Left colon (tissue), 2 donors: ENCODE measurements at regions not wholly inside any gene's neighbourhood (a gene's known extent, or its start where the extent isn't known, plus 50 kb on each side); places are given as distances from the start of the nearest gene placed in this dataset.

ENCODE experiments used
- ATAC-seq: fragments of 200-7000 bp; cut with Tn5 transposase; one replicate; pipeline ENCODE4 v1.9.1; 2020; ENCODE audit warnings: mild to moderate bottlenecking, moderate library complexity
- DNase-seq, 2 donors: peaks; one replicate each; pipeline ENCODE4 v3.0.0-alpha.2; 2020
- intact Hi-C, 2 donors: fragments of 100-400 bp; cut with DNase I in 1 of 2; cut with micrococcal nuclease in 1 of 2; formaldehyde crosslinking; loops; one replicate each; pipeline versions ENCODE4 v1.11.2 to v1.14.0; 2022; cut with DNase I, micrococcal nuclease
- donor health status: DM: no; HTN: no; CAD: no.
- donor health status: DM: yes; HTN: yes; CAD: no.

DNA sequence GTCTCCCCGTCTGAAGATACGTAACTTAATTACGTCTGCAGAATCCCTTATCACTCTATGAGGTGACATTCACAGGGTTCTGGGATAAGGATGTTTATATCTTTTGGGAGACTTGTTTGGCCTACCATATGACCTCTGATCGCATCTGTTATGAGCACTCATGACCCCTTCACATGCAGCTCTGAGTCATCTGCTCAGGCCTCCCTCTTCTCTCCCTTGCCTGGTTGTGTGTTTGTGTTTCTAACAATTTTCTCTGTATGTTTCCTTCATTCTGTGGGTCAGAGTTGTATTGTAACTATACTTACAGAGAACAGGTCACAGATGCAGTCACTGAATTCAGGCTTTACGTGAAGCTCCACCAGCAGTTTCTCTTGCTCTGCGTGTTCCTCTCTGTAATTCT is 330.6 kb downstream of the TENT4A start:
- intact Hi-C loops = no loop called here
- ATAC-seq (no peak), DNase-seq (no peak)

GRCh38 chr5:7047511-7048261 is 334.5 kb downstream of the TENT4A start:
- peak; percentile 100 for ATAC-seq

DNA sequence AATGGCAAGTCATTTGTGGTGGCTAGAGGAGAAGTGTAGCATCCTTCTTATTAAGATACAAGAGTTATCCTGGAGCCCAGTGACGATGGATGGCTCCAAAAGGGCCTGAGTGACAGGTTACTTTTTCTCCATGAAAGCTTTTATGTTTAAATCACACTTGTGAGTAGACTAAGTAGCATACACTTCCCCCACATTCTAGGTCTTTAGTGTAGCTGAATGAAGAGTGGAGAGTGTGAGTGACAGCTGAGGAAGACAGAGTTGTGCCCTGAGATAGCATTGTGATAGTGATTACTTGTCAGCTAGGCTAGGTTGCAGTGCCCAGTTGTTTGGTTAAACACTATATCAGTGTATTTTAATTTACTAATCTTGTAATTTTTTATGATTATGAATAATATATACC is 337.8 kb downstream of the TENT4A start:
- DNase-seq (no peak), ATAC-seq (no peak)
- intact Hi-C loops = no loop called here

More at GRCh38 chr5:7047511-7048261, 334.5 kb downstream of the TENT4A start:
- peak; percentile 41 to 45 for DNase-seq
- intact Hi-C loops = no loop called here

DNA sequence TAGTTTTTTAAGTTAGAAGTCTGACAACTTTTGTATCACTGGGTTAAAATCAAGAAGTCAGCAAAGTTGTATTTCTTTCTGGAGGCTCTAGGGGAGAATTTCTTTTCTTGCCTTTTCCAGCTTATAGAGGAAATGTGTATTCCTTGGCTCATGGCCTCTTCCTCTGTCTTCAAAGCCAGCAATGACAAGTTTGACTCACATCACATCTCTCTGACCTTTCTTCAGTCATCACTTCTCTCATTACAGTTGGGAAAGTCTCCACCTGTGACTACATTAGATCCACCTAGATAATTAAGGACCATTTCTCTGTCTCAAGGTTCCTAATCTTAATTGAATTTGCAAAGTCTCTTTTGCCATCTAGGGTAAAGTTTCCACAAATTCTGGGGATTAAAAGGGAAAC is 339.9 kb downstream of the TENT4A start:
- DNase-seq (no peak), ATAC-seq (no peak)
- intact Hi-C loops = no loop called here

DNA sequence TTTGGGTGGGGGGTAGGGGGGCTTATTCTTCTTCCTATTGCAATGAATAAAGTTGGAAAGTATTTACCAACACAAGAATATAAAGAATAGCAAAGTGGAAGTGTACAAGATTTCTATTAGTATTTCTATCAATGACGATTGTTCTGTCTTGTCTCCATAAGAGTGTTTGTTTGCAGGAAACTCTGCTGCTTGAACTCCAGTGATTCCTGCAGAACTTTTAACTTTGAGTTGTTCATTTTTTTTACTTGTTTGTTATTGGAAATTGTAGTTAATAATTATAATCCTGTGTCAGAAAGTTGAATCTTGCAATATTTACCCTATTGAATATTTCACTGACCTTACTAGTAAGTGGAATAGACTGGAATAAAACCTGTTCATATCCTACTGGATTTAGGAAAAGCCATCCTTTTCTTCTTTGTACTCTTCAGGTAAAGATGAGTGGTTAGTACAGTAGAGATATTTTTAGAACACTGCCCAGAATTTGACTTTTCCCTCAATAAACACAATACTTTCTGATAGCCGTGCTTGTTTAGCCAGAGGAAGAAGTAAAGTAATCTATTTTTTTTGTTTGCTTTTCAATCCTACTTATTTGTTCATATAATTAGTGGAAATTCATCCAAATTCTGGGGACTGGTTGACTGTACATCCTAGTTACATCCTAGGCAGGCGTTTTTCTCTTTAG is 340.4 kb downstream of the TENT4A start:
- ATAC-seq (no peak), DNase-seq (no peak)
- intact Hi-C loops = no loop called here

DNA sequence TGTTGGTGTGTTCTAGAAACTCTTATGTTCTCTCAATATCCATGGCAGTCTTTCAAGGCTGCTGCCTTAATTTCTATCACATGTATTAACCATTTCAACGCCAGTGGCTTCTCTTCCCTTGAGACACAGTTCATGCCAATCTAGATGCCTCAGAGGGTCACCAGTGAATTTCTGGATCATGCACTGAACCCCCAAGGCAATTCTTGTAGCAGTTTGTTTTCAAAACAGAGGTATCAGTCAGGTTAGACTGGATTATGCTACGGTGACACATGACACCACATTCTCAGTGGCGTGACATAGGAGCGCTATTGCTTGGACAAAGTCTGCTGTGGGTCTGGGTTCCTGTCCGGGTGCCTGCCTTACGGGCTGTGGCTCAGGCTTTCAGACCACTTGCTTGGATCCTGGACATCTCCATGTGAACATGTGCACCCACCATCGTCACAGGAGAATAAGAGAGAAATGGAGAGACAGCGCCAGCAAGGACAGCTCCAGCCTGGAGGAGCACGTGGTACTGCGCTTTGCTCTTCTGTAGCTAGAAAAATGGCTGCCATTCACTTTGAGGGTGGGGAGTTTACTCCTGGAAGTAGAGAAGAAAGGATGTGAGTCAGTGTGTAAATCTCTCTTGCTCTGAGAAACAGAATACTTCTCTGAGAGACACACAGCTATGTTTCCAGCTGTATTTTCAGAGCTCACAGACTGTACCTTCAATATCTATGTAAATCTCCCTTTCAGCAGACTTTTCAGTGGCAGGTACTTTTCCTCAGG is 329.3 kb upstream of the ADCY2 start:
- ATAC-seq (no peak), DNase-seq (no peak)
- intact Hi-C loops = no loop called here

DNA sequence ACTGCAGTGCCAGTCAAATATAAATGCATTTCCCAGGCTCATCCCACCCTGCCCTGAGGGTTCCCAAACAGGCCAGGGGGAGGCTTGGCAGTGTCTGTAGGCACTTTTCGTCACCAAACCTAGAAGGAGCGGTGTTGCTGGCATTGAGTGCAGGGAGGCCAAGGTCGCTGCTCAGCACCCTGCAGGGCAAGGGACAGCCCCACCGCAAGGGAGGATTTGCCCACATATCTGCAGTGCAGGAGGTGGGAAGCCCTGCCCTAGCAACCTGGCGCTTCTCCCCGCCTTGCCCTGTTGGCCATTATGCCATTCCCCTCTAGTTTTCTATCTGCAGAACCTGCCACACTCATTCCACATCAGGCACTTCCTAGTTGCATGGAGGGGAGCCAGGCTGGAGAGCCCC is 327.8 kb upstream of the ADCY2 start:
- DNase-seq = no peak
- intact Hi-C loops = no loop called here

GRCh38 chr5:7068899-7069298 is 327.0 kb upstream of the ADCY2 start:
- intact Hi-C loops = no loop called here

More for the DNA sequence above, 327.8 kb upstream of the ADCY2 start:
- no peak for ATAC-seq

DNA sequence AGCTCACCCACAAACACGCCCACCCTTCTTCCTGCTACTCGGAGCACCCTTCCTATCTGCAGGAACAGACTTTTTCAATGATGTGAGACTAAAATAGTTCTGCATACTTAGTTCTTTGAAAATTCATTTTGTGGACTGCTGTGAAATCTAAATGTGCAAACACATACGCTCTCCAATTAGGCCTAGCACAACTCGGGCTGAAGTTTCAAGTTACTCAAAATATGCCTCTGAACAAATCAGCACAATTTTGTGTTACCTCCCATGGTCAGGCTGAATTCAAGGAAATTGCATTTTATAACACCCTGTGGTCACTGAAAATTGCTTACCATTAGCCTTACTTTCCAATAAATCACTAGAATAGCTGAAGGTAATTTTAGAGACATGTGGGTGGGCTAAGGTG is 323.8 kb upstream of the ADCY2 start:
- intact Hi-C loops = no loop called here
- ATAC-seq (no peak), DNase-seq (no peak)

More at GRCh38 chr5:7068899-7069298, 327.0 kb upstream of the ADCY2 start:
- ATAC-seq = no peak
- DNase-seq = no peak

- intact Hi-C loops = no loop called here
- DNase-seq (no peak), ATAC-seq (no peak)
Measured at GRCh38 chr5:7073666-7074065, 322.3 kb upstream of the ADCY2 start.

DNA sequence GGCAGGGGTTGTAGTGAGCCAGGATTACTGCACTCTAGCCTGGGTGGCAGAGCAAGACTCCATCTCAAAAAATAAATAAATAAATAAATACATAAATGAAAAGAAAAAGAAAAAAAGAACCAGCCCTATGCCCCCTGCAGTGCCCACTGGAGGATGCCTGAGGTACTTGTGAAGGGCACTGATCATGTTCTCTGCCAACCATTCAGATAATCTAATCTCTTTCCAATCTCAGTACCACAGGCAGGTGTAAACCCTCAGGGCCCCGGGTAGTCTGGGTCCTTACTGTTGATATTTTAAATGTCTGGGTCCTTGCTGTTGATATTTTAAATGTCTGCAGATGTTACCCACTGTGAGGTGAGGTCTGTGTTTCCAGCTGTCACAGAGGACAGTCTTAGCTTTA is 321.8 kb upstream of the ADCY2 start:
- ATAC-seq = no peak
- DNase-seq = no peak
- intact Hi-C loops = no loop called here

- intact Hi-C loops = no loop called here
- no peak for DNase-seq
Measured at GRCh38 chr5:7075470-7075869, 320.5 kb upstream of the ADCY2 start.

GRCh38 chr5:7078101-7078500 is 317.8 kb upstream of the ADCY2 start:
- intact Hi-C loops = no loop called here
- ATAC-seq = no peak
- DNase-seq = no peak

More at GRCh38 chr5:7075470-7075869, 320.5 kb upstream of the ADCY2 start:
- no peak for ATAC-seq

- no peak for ATAC-seq
- DNase-seq = peak in 1 of 2 donors; percentile 10
- intact Hi-C loops = no loop called here
Measured at GRCh38 chr5:7078901-7079300, 317.0 kb upstream of the ADCY2 start.

- no peak for ATAC-seq
- DNase-seq = no peak
- intact Hi-C loops = no loop called here
Measured at GRCh38 chr5:7080501-7080900, 315.4 kb upstream of the ADCY2 start.

DNA sequence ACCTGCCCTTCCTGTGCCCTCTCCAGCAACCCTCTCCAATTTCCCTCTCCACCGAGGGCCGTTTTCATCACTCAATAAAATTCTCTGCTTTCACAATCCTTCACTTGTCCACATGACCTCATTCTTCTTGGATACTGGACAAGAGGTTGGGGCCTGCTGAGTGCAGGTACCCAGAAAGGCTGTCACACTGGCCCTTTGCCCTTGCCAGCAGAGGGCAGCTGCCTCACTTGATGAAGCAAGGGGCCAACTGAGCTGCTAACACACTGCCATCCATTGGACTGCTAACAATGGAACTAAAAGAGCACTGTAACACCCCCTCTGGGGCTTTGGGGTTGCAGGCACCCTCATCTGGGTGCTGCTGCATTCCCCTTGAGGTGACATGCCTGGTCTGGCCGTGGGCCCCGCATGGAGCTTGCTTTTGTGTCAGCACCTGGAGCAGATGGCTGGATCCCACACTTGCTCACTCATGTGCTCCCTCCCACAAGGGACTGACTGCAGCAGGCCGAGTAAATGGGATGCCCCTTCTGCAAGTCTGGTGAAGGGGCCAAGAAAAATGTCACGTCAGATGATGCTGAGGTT is 308.1 kb upstream of the ADCY2 start:
- ATAC-seq (peak; percentile 39), DNase-seq (peak in 1 of 2 donors; percentile 18)
- intact Hi-C loops = no loop called here

GRCh38 chr5:7088849-7089248 is 307.1 kb upstream of the ADCY2 start:
- intact Hi-C loops = no loop called here
- DNase-seq (no peak), ATAC-seq (no peak)

DNA sequence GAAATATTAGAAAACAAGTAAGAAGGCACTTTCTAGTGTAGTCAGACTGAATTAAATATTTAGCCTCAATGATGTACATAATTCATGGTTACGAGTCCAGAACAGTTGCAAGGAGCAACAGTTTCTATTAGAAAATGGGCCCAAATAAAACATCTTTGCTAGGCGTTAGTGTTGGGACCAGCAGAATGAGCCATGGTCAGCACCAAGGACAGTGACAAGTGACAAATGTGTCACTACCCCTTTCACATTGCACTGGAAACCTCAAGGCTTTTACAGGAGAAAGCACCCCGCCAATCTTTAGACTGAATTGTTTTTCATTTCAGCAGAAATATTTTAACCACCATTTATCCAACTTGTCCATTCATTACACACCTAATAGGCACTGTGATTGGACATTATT is 301.3 kb upstream of the ADCY2 start:
- no peak for ATAC-seq
- no peak for DNase-seq
- intact Hi-C loops = no loop called here

DNA sequence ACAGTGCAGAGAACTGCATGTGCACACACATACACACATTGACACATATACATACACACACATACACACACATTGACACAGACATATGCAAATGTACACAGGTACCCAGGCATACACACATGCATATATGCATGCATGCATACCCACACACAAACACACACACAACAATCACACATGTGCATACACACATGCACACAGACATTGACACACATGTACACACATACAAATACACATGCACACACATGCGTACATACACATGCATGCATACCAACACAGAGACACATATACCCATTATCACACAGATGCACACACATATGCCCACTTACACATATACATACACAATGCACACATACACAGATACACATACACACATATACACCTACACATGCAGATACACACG is 299.6 kb upstream of the ADCY2 start:
- ATAC-seq = no peak
- intact Hi-C loops = no loop called here
- DNase-seq = no peak

GRCh38 chr5:7105358-7105757 is 290.6 kb upstream of the ADCY2 start:
- DNase-seq (no peak), ATAC-seq (no peak)
- intact Hi-C loops = no loop called here
